GM20431 (cell line): ENCODE measurements at regions not wholly inside any gene's neighbourhood (a gene's known extent, or its start where the extent isn't known, plus 50 kb on each side); places are given as distances from the start of the nearest gene placed in this dataset.

ENCODE experiments used
- in situ Hi-C: fragments of 300-500 bp; cut with MseI, MboI; formaldehyde crosslinking; loops from one replicate; pipeline ENCODE4 v1.15.0; 2020; ENCODE audit warnings: low sequenced_read_pairs; ENCODE audit not compliant: unreplicated experiment

- in situ Hi-C loops: no loop called here
Measured at GRCh38 chr17:77893144-77894044, 65.1 kb upstream of the TNRC6C start.

GRCh38 chr17:77894126-77894956 is 64.2 kb upstream of the TNRC6C start:
- in situ Hi-C loops: no loop called here

DNA sequence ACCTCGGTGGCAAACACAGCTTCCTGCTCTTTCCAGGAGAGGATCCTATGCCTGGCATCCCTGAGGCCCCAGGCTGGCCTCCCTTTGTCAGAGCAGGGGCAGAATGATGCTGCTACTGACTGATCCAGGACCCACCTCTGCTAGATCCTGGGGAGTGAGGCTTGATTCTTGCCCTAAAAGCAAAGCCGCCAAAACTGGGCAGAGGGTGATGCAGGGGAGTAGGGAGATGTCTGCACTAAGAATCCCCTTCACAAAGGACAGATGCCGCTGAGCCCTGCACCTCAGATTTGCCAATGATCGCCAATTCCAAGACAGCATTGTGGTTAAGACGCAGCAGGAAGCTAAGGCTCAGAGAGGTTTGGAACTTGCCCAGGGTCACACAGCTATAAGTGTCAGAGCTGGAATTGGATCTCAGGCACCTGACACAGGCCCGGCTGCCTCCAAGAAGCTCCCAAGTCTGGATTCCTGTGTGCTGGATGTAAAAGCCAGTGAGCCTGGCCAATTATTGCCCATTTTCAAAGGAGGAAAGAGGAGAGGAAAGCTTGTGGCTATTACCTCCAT is 60.7 kb upstream of the TNRC6C start:
- in situ Hi-C loops: no loop called here

- in situ Hi-C loops: no loop called here
Measured at GRCh38 chr17:77898521-77899434, 59.7 kb upstream of the TNRC6C start.

- in situ Hi-C loops: no loop called here
Measured at GRCh38 chr17:77899498-77899897, 59.0 kb upstream of the TNRC6C start.

DNA sequence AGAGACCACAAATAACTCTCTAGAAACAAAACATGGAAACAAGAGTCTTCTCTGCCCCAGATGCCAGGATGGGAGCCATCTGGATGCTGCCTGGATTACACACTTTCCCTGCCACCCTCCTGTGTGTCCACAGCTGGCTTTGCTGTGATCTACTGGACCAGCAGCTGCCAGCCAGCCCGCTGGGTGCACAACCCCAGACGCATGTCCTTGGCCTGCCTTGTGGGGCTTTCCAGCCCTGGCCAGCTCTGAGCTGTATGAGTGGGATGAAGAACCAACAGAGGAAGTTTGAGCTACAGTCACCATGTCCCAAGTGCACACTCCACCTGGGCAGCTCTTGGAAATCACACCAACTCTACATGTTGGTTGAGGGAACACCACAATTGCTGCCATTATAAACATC is 57.0 kb upstream of the TNRC6C start:
- in situ Hi-C loops: no loop called here

GRCh38 chr17:77905266-77905665 is 53.2 kb upstream of the TNRC6C start:
- in situ Hi-C loops: no loop called here

DNA sequence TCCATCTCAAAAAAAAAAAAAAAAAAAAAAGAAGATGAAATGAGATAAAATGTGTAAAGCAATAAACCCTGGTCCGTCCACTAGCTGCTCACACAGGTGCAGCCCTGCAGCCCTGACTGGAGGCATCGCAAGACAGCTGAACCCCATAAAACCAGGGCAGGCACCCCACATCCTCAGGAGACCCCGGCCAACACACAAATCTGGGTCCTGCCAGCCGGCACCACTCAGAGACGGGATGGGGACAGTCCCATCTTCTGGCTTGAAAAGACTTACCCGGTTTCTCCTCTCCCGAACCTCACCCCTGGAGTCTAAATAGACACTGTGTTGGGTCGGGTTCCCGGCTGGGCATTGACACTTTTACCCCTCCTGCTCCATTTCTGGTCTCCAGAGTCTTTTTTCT is 52.7 kb upstream of the TNRC6C start:
- in situ Hi-C loops: no loop called here

GRCh38 chr17:77906377-77906871 is 52.1 kb upstream of the TNRC6C start:
- in situ Hi-C loops: no loop called here

GRCh38 chr17:77907497-77908461 is 50.7 kb upstream of the TNRC6C start:
- in situ Hi-C loops: no loop called here

GRCh38 chr17:77908501-77908900 is 50.0 kb upstream of the TNRC6C start:
- in situ Hi-C loops: no loop called here
